ENCODE measurements at regions not wholly inside any gene's neighbourhood (a gene's known extent, or its start where the extent isn't known, plus 50 kb on each side); places are given as distances from the start of the nearest gene placed in this dataset.

GRCh38 chr15:56783857-56784661 lies 50.8 kb upstream of the ZNF280D start:
- TF ChIP-seq, protein P1, sequence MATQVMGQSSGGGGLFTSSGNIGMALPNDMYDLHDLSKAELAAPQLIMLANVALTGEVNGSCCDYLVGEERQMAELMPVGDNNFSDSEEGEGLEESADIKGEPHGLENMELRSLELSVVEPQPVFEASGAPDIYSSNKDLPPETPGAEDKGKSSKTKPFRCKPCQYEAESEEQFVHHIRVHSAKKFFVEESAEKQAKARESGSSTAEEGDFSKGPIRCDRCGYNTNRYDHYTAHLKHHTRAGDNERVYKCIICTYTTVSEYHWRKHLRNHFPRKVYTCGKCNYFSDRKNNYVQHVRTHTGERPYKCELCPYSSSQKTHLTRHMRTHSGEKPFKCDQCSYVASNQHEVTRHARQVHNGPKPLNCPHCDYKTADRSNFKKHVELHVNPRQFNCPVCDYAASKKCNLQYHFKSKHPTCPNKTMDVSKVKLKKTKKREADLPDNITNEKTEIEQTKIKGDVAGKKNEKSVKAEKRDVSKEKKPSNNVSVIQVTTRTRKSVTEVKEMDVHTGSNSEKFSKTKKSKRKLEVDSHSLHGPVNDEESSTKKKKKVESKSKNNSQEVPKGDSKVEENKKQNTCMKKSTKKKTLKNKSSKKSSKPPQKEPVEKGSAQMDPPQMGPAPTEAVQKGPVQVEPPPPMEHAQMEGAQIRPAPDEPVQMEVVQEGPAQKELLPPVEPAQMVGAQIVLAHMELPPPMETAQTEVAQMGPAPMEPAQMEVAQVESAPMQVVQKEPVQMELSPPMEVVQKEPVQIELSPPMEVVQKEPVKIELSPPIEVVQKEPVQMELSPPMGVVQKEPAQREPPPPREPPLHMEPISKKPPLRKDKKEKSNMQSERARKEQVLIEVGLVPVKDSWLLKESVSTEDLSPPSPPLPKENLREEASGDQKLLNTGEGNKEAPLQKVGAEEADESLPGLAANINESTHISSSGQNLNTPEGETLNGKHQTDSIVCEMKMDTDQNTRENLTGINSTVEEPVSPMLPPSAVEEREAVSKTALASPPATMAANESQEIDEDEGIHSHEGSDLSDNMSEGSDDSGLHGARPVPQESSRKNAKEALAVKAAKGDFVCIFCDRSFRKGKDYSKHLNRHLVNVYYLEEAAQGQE (IDR thresholded peaks at IDR 0.05; ENCODE audit: low read depth): no peak
- TF ChIP-seq MAX (IDR thresholded peaks at IDR 0.05) (no peak), YY1 (IDR thresholded peaks at IDR 0.05; ENCODE audit: low read depth) (no peak), RAD21 (IDR thresholded peaks at IDR 0.05; ENCODE audit: low read depth) (no peak), CEBPB (IDR thresholded peaks at IDR 0.05) (no peak), CREB1 (IDR thresholded peaks at IDR 0.05; ENCODE audit: low read depth) (no peak), TCF12 (IDR thresholded peaks at IDR 0.05; ENCODE audit: low read depth) (no peak)
